Panc1 (cell line): ENCODE measurements at regions not wholly inside any gene's neighbourhood (a gene's known extent, or its start where the extent isn't known, plus 50 kb on each side); places are given as distances from the start of the nearest gene placed in this dataset.

Experiments
- ATAC-seq: fragments of 200-7000 bp; cut with Tn5 transposase; 2 replicates; pipeline ENCODE4 v1.9.1; 2020; ENCODE audit warnings: mild to moderate bottlenecking, moderate library complexity
- BruUV-seq: library from RNA; stranded (reverse); fragments of 400-500 nt; replicated peaks from 2 replicates; lab custom pipeline; 2021; lab: Mats Ljungman, UMichigan
- CTCF ChIA-PET: fragments of 300-600 bp; sonication (Branson Sonifier 250); formaldehyde crosslinking; loops from one replicate; lab custom pipeline; 2022; ENCODE audit warnings: antibody characterized with exemption; lab: Charles Lee
- POLR2A ChIA-PET: fragments of 300-600 bp; sonication (Branson Sonifier 250); formaldehyde crosslinking; loops from one replicate; lab custom pipeline; 2022; ENCODE audit warnings: antibody characterized with exemption; lab: Charles Lee
- DNase-seq: peaks from one replicate; pipeline ENCODE4 v3.0.0-alpha.2; 2010; ENCODE audit warnings: low read depth, low spot score
- H3K27ac ChIP-seq: 2 replicates; pipeline ENCODE4 v1.5.1; 2011; ENCODE audit warnings: mild to moderate bottlenecking, low read length, inconsistent platforms
- H3K27me3 ChIP-seq: fragments of 200-500 bp; sonication (Bioruptor generic); 2 replicates; pipeline ENCODE4 v1.6.0; 2014; ENCODE audit warnings: low read length, inconsistent platforms; ENCODE audit not compliant: control insufficient read depth, insufficient read depth
- H3K36me3 ChIP-seq: fragments of 200-500 bp; sonication (Bioruptor generic); 2 replicates; pipeline ENCODE4 v1.5.1; 2014; ENCODE audit warnings: inconsistent platforms, mild to moderate bottlenecking, low read length, moderate library complexity; ENCODE audit not compliant: control insufficient read depth, insufficient read depth
- H3K4me1 ChIP-seq: 2 replicates; pipeline ENCODE4 v1.5.1; 2011; ENCODE audit warnings: inconsistent platforms, mild to moderate bottlenecking, low read length, moderate library complexity; ENCODE audit not compliant: control insufficient read depth, insufficient read depth
- H3K4me3 ChIP-seq, 2 experiments: 2 replicates each; pipeline ENCODE4 v1.5.1; 2011 to 2012; ENCODE audit warnings: low read depth in 2 of 2, low read length in 2 of 2, mild to moderate bottlenecking in 2 of 2, inconsistent platforms in 1 of 2, moderate library complexity in 1 of 2
- H3K9me3 ChIP-seq: fragments of 200-500 bp; sonication (Bioruptor generic); 2 replicates; pipeline ENCODE4 v1.5.1; 2014; ENCODE audit warnings: low read depth, mild to moderate bottlenecking, inconsistent platforms, low read length, moderate library complexity; ENCODE audit not compliant: control insufficient read depth, insufficient read depth
- CTCF ChIP-seq: fragments of 450-650 bp; IDR thresholded peaks from 2 replicates; pipeline ENCODE4 v1.5.1; 2017; ENCODE audit warnings: mild to moderate bottlenecking
- POLR2AphosphoS5 ChIP-seq: IDR thresholded peaks from 2 replicates; pipeline ENCODE4 v1.6.1; 2012; ENCODE audit warnings: mild to moderate bottlenecking, low read depth, low read length, moderate library complexity
- REST ChIP-seq, 2 experiments: IDR thresholded peaks; 2 replicates each; pipeline ENCODE4 v1.6.1; 2011 to 2012; ENCODE audit warnings: low read depth in 2 of 2, control low read depth in 1 of 2, low read length in 1 of 2, mild to moderate bottlenecking in 1 of 2, moderate library complexity in 1 of 2; ENCODE audit not compliant: insufficient read depth in 1 of 2
- SIN3A ChIP-seq: IDR thresholded peaks from 2 replicates; pipeline ENCODE4 v1.6.1; 2012; ENCODE audit warnings: low read depth, mild to moderate bottlenecking, low read length, moderate library complexity, borderline replicate concordance; ENCODE audit not compliant: insufficient read depth
- TCF7L2 ChIP-seq: IDR thresholded peaks from 2 replicates; pipeline ENCODE4 v1.6.1; 2011; ENCODE audit warnings: mild to moderate bottlenecking, low read depth, low read length, inconsistent platforms
- in situ Hi-C: cut with HindIII; loops from 2 replicates; pipeline ENCODE4 v1.10.0; 2016; ENCODE audit warnings: low sequenced_read_pairs, low pct_unique_long_range_greater_than_20kb
- intact Hi-C: fragments of 100-400 bp; cut with micrococcal nuclease; formaldehyde crosslinking; loops from one replicate; pipeline ENCODE4 v1.10.0; 2022; ENCODE audit not compliant: unreplicated experiment

GRCh38 chr5:71771191-71771590 lies 52.1 kb downstream of the CARTPT start:
- CTCF ChIA-PET, result no interaction called here
- peaks cover 14% of the 10 kb centered on the region; the same call in 1 of the 2 replicates for H3K27me3 ChIP-seq
- H3K4me1 ChIP-seq, result no peaks in the 10 kb centered on the region
- H3K36me3 ChIP-seq, result no peaks in the 10 kb centered on the region
- no peak for ATAC-seq
- TF ChIP-seq SIN3A (no peak), CTCF (no peak), REST (IDR thresholded peaks at IDR 0.05; ENCODE audit: insufficient read depth in 1 of 2, low read depth in 2 of 2, low read length in 1 of 2) (no peak), TCF7L2 (no peak), POLR2AphosphoS5 (no peak)
- POLR2A ChIA-PET, result interaction anchor here (0.6 kb wide), 1 partner anchor 625 kb away, joined by 3 read pairs; no protein-coding TSS in a partner anchor
- no peak overlapping the region for H3K4me3 ChIP-seq
- intact Hi-C loops (no loop called here), in situ Hi-C loops (no loop called here)
- no TSS peak for BruUV-seq
- no peaks in the 10 kb centered on the region for H3K9me3 ChIP-seq
- no peak overlapping the region for H3K27ac ChIP-seq
- DNase-seq, result no peak

GRCh38 chr5:71778678-71779276 lies 59.7 kb downstream of the CARTPT start:
- ChIA-PET POLR2A (no interaction called here), CTCF (no interaction called here)
- H3K27ac ChIP-seq, result no peak overlapping the region
- in situ Hi-C loops (no loop called here), intact Hi-C loops (no loop called here)
- H3K36me3 ChIP-seq, result no peaks in the 10 kb centered on the region
- no TSS peak for BruUV-seq
- TF ChIP-seq TCF7L2 (no peak), CTCF (peak; percentile 59)
- H3K4me1 ChIP-seq, result 0 out of 2 replicates have a peak, but pooled peaks cover 3% of the 10 kb centered on the region
- no peaks in the 10 kb centered on the region for H3K9me3 ChIP-seq
- DNase-seq (no peak), ATAC-seq (0 out of 2 replicates have a peak, but pooled peaks have one; percentile 65)
- H3K27me3 ChIP-seq, result peaks cover 15% of the 10 kb centered on the region; the same call in 1 of the 2 replicates
- H3K4me3 ChIP-seq, result no peak overlapping the region
